ENCODE measurements at regions not wholly inside any gene's neighbourhood (a gene's known extent, or its start where the extent isn't known, plus 50 kb on each side); places are given as distances from the start of the nearest gene placed in this dataset.

DNA sequence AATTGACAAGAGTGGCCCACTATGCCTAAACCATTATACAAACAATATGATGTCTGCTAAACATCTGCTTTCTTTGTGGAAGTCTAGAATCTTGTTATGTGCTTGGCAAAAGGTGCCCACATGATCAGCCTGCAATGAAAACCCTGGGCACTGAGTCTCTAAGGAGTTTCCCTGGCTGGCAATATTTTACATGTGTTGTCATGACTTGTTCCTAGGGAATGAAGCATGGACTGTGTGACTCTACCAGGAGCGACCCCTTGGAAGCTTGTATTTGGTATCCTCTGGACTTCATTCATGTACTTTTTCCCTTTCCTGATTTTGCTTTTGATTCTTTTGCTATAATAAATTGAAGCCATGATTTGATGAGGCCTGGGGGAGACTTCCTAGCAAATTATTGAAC is 324.9 kb downstream of the HHIPL2 start:
- no peak for TF ChIP-seq YY1 (IDR thresholded peaks at IDR 0.05; ENCODE audit: insufficient read depth, insufficient read length)
- no peak for TF ChIP-seq ZNF274 (IDR thresholded peaks at IDR 0.05; ENCODE audit: low read depth, low read length)

Data from NT2/D1 (cell line).